B cell (primary cell): ENCODE measurements at regions not wholly inside any gene's neighbourhood (a gene's known extent, or its start where the extent isn't known, plus 50 kb on each side); places are given as distances from the start of the nearest gene placed in this dataset.

Experiments
- EZH2 ChIP-seq: IDR thresholded peaks from 2 replicates; pipeline ENCODE4 v1.6.1; 2012; ENCODE audit warnings: borderline replicate concordance, low read depth, mild to moderate bottlenecking, moderate library complexity, low read length; ENCODE audit not compliant: insufficient read depth, poor library complexity, severe bottlenecking
- TF ChIP-seq, protein P1 (sequence below): fragments of 200-600 bp; IDR thresholded peaks from one replicate; pipeline ENCODE4 v1.8.0; 2022; ENCODE audit warnings: antibody characterized with exemption, mild to moderate bottlenecking

DNA sequence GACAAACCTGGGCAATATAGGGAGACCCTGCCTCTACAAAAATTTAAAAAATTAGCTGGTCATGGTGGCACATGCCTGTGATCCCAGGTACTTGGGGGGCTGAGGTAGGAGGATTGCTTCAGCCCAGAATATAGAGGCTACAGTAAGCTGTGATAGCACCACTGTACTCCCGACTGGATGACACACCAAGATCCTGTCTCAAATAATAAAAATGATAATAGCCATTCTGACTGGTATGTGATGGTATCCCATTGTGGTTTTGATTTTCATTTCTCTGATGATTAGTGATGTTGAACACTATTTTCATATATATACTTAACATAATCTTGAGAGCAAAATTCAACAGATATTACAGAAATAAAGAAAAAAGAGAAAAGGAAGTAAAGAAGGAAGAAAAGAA, 1491.0 kb upstream of the PIK3C3 start:
- TF ChIP-seq, protein P1, sequence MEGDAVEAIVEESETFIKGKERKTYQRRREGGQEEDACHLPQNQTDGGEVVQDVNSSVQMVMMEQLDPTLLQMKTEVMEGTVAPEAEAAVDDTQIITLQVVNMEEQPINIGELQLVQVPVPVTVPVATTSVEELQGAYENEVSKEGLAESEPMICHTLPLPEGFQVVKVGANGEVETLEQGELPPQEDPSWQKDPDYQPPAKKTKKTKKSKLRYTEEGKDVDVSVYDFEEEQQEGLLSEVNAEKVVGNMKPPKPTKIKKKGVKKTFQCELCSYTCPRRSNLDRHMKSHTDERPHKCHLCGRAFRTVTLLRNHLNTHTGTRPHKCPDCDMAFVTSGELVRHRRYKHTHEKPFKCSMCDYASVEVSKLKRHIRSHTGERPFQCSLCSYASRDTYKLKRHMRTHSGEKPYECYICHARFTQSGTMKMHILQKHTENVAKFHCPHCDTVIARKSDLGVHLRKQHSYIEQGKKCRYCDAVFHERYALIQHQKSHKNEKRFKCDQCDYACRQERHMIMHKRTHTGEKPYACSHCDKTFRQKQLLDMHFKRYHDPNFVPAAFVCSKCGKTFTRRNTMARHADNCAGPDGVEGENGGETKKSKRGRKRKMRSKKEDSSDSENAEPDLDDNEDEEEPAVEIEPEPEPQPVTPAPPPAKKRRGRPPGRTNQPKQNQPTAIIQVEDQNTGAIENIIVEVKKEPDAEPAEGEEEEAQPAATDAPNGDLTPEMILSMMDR = no peak
- no peak for TF ChIP-seq EZH2
